CD4-positive, alpha-beta T cell (primary cell): ENCODE measurements at regions not wholly inside any gene's neighbourhood (a gene's known extent, or its start where the extent isn't known, plus 50 kb on each side); places are given as distances from the start of the nearest gene placed in this dataset.

ENCODE experiments used
- ATAC-seq: fragments of 200-7000 bp; cut with Tn5 transposase; one replicate; pipeline ENCODE4 v1.10.0; 2022; ENCODE audit warnings: mild to moderate bottlenecking; ENCODE audit not compliant: poor library complexity
- CTCF ChIA-PET: fragments of 350-600 bp; sonication (Branson Sonifier 250); formaldehyde crosslinking; loops from one replicate; lab custom pipeline; 2021; ENCODE audit warnings: antibody characterized with exemption, inconsistent platforms; lab: Charles Lee
- POLR2A ChIA-PET: fragments of 350-600 bp; sonication (Branson Sonifier 250); formaldehyde crosslinking; loops from one replicate; lab custom pipeline; 2021; ENCODE audit warnings: antibody characterized with exemption, inconsistent platforms; lab: Charles Lee
- DNase-seq, 14 experiments: peaks; one replicate each; pipeline ENCODE4 v3.0.0-alpha.2; 2013 to 2020; ENCODE audit warnings: mixed read lengths in 2 of 14
- H3K27ac ChIP-seq, 2 donors: one replicate each; pipeline versions ENCODE4 v1.5.1 to v1.7.0; 2013; ENCODE audit warnings: low read length in 2 of 2, low read depth in 1 of 2, mild to moderate bottlenecking in 1 of 2
- H3K27me3 ChIP-seq, 2 experiments: 1 replicate in 1 of 2; 2 replicates in 1 of 2; pipeline versions ENCODE4 v1.6.1 to v1.7.0; 2013; ENCODE audit warnings: low read length in 2 of 2, control low read depth in 1 of 2, mild to moderate bottlenecking in 1 of 2, moderate library complexity in 1 of 2; ENCODE audit not compliant: insufficient read depth in 2 of 2, control insufficient read depth in 1 of 2
- H3K36me3 ChIP-seq: one replicate; pipeline ENCODE4 v1.6.1; 2013; ENCODE audit warnings: low read length, control low read depth; ENCODE audit not compliant: insufficient read depth
- H3K4me1 ChIP-seq: one replicate; pipeline ENCODE4 v1.6.1; 2013; ENCODE audit warnings: low read length, control low read depth; ENCODE audit not compliant: insufficient read depth
- H3K4me3 ChIP-seq: one replicate; pipeline ENCODE4 v1.5.1; 2013; ENCODE audit warnings: mild to moderate bottlenecking, low read length, moderate library complexity
- H3K9me3 ChIP-seq, 2 experiments: 1 replicate in 1 of 2; 2 replicates in 1 of 2; pipeline versions ENCODE4 v1.6.1 to v1.7.0; 2013; ENCODE audit warnings: low read length in 2 of 2, mild to moderate bottlenecking in 2 of 2, control low read depth in 1 of 2, moderate library complexity in 1 of 2; ENCODE audit not compliant: control insufficient read depth in 1 of 2, insufficient read depth in 1 of 2
- H3K27ac Mint-ChIP-seq: one replicate; pipeline ENCODE4 v1.8.0; 2020; ENCODE audit warnings: mixed read lengths
- H3K27me3 Mint-ChIP-seq: one replicate; pipeline ENCODE4 v1.8.0; 2021; ENCODE audit warnings: mixed read lengths
- H3K36me3 Mint-ChIP-seq: one replicate; pipeline ENCODE4 v1.8.0; 2021; ENCODE audit warnings: low read depth, mixed read lengths
- H3K4me1 Mint-ChIP-seq: one replicate; pipeline ENCODE4 v1.8.0; 2021; ENCODE audit warnings: low read depth, mixed read lengths
- H3K4me3 Mint-ChIP-seq: one replicate; pipeline ENCODE4 v1.8.0; 2020; ENCODE audit warnings: mild to moderate bottlenecking, mixed read lengths
- H3K9me3 Mint-ChIP-seq: one replicate; pipeline ENCODE4 v1.8.0; 2020; ENCODE audit warnings: mixed read lengths
- CTCF ChIP-seq: fragments of 200-600 bp; IDR thresholded peaks from one replicate; pipeline ENCODE4 v1.8.0; 2022; ENCODE audit warnings: antibody characterized with exemption, mild to moderate bottlenecking
- intact Hi-C, 2 experiments: fragments of 100-400 bp; cut with DNase I in 1 of 2; cut with micrococcal nuclease in 1 of 2; formaldehyde crosslinking; loops; one replicate each; pipeline versions ENCODE4 v1.15.1 to v1.9.0; 2023 to 2025; cut with DNase I, micrococcal nuclease

GRCh38 chr6:121844898-121845297 lies 409.5 kb downstream of the GJA1 start:
- Histone ChIP-seq H3K27me3 (no peaks in the 10 kb centered on the region), H3K27ac (no peak overlapping the region), H3K4me1 (no peaks in the 10 kb centered on the region), H3K9me3 (no peaks in the 10 kb centered on the region), H3K4me3 (no peak overlapping the region), H3K36me3 (no peaks in the 10 kb centered on the region)
- Mint-ChIP-seq H3K27ac (no peak overlapping the region), H3K36me3 (no peaks in the 10 kb centered on the region), H3K4me3 (no peak overlapping the region), H3K27me3 (no peaks in the 10 kb centered on the region), H3K4me1 (peaks cover 29% of the 10 kb centered on the region), H3K9me3 (no peaks in the 10 kb centered on the region)
- no peak for DNase-seq
- no peak for TF ChIP-seq CTCF
- CTCF ChIA-PET = no interaction called here
- POLR2A ChIA-PET = no interaction called here
- no peak for ATAC-seq
- intact Hi-C loops = loop anchor here (5.0 kb wide), 2 partner anchors 413 to 788 kb away; no protein-coding TSS in a partner anchor

- ATAC-seq (no peak), DNase-seq (peak in 1 of 14 experiments; percentile 1)
- Mint-ChIP-seq H3K27ac (peak overlapping the region; percentile 14), H3K9me3 (no peaks in the 10 kb centered on the region), H3K36me3 (no peaks in the 10 kb centered on the region), H3K4me1 (peaks cover 31% of the 10 kb centered on the region), H3K4me3 (no peak overlapping the region), H3K27me3 (no peaks in the 10 kb centered on the region)
- no peaks in the 10 kb centered on the region for H3K4me1 ChIP-seq
- no peaks in the 10 kb centered on the region for H3K27me3 ChIP-seq
- CTCF ChIA-PET = no interaction called here
- H3K36me3 ChIP-seq = no peaks in the 10 kb centered on the region
- no peak overlapping the region for H3K27ac ChIP-seq
- POLR2A ChIA-PET = no interaction called here
- intact Hi-C loops = loop anchor here (5.0 kb wide), 2 partner anchors 416 to 791 kb away; no protein-coding TSS in a partner anchor
- H3K9me3 ChIP-seq = no peaks in the 10 kb centered on the region
- no peak overlapping the region for H3K4me3 ChIP-seq
- TF ChIP-seq CTCF = no peak
These were observed 412.5 kb downstream of the GJA1 start for GRCh38 chr6:121847806-121848522.

GRCh38 chr6:121848523-121849255 lies 413.2 kb downstream of the GJA1 start:
- no peak for DNase-seq
- Mint-ChIP-seq H3K4me1 (peaks cover 31% of the 10 kb centered on the region), H3K9me3 (no peaks in the 10 kb centered on the region), H3K27me3 (no peaks in the 10 kb centered on the region), H3K36me3 (no peaks in the 10 kb centered on the region), H3K4me3 (no peak overlapping the region), H3K27ac (peak overlapping the region; percentile 14)
- Histone ChIP-seq H3K36me3 (no peaks in the 10 kb centered on the region), H3K9me3 (no peaks in the 10 kb centered on the region), H3K4me1 (no peaks in the 10 kb centered on the region), H3K27ac (no peak overlapping the region), H3K27me3 (no peaks in the 10 kb centered on the region), H3K4me3 (no peak overlapping the region)
- intact Hi-C loops = loop anchor here (5.0 kb wide), 2 partner anchors 416 to 791 kb away; no protein-coding TSS in a partner anchor
- POLR2A ChIA-PET = no interaction called here
- ATAC-seq = no peak
- CTCF ChIA-PET = no interaction called here
- TF ChIP-seq CTCF = peak; percentile 3
